HuH-7.5 (cell line): ENCODE measurements at regions not wholly inside any gene's neighbourhood (a gene's known extent, or its start where the extent isn't known, plus 50 kb on each side); places are given as distances from the start of the nearest gene placed in this dataset.
"Not testable (repeated sequence)": the region's sequence is repeated elsewhere in the genome, so short reads cannot be mapped to it uniquely, and the experiment has no call there.

Source experiments
- DNase-seq: peaks from one replicate; pipeline ENCODE4 v3.0.0; 2011; ENCODE audit warnings: low spot score

DNA sequence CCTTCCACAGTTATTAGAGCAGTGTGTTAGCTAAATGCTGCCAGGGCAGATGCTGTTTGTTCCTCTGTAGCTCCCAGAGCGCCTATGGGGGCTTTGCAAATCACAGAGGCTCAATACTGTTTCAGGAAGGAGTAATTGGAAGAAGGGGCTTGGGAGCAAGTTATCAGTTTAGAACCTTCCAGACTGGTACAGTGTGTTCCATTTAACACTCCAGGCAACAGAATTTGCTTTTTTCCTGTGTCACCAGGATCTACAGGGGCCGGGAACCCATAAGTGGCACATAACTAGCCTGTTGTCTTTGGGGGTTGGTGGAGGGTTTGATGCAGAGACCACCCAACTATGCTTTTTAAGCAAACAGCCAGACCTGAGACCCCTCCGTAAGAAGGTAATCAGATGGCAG, 307.3 kb upstream of the KCNN2 start:
- DNase-seq, result no peak

DNA sequence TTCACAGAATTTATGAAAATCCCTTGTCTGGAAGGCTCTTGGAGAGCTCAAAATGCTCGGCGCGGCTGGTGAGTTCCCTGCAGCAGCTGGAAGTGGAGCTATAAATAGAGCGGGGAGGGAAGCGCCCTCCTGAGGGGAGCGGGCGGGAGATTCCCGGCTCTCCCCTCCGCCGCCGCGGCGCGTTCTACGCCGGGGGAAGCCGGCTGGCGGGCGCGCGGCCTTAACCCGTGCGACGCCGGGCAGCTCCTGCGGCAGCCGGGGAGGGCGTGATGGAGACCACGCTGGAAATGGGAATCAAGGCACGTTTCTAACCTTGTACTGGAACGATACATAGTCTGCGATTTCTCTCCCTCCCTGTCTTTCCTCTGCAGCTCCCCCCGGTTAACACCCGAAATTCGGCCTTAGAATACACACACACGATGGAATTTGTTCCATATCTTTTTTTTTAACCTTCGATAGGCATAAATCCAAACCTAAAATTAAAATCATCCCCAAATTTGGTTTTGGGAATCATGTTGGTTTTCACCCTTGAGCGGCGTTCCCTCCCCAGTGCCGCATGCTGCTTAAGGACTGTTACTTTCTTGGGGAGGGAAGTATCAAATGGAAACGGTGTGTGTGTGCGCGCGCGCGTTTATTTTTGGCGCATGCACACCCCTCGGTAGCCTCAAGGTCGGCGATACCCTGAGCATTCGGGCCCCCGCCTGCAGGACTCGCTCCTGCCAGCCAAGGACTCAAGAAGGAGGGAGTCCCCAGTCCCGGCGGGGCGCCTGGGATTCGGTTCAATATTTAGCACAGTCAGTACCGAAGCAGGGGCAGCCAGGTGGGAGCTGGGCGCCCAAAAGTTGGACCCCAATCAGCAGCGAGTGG, 306.3 kb upstream of the KCNN2 start:
- DNase-seq, result no peak

DNA sequence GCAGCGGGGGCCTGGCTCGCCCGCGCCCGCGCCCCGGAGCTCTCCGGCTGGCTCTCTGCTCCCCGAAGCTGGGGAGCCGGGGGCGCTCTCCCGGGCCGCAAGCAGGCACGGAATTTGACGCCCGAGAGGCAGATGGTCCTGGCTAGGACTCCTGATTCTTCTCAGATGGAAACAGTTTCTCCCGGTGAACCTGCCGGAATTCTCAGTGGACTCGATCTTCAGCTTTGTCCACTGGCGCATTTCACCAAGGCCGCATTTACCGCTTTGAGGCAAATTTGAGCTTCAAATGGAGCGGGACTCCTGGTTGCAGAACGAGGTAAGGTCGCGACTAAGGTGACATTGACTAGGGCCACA, 305.7 kb upstream of the KCNN2 start:
- no peak for DNase-seq

DNA sequence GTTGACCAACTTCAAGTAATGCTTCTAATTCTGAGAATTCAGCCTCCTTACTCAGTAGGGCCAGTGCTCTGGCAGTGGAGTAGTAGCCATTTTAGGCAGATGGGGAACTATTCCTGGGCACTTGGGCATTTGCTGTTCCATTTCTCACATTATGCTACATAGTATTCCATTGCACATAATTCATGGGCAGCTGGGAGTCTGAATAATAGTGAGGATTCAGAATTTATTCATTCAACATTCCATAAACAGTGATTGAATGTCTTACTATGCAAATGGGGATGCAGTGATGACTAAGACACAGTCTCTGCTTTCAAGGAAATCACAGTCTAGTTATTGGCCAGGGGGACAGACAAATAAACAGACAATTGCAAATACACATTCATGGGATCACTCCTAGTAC, 301.0 kb upstream of the KCNN2 start:
- DNase-seq, result no peak

DNA sequence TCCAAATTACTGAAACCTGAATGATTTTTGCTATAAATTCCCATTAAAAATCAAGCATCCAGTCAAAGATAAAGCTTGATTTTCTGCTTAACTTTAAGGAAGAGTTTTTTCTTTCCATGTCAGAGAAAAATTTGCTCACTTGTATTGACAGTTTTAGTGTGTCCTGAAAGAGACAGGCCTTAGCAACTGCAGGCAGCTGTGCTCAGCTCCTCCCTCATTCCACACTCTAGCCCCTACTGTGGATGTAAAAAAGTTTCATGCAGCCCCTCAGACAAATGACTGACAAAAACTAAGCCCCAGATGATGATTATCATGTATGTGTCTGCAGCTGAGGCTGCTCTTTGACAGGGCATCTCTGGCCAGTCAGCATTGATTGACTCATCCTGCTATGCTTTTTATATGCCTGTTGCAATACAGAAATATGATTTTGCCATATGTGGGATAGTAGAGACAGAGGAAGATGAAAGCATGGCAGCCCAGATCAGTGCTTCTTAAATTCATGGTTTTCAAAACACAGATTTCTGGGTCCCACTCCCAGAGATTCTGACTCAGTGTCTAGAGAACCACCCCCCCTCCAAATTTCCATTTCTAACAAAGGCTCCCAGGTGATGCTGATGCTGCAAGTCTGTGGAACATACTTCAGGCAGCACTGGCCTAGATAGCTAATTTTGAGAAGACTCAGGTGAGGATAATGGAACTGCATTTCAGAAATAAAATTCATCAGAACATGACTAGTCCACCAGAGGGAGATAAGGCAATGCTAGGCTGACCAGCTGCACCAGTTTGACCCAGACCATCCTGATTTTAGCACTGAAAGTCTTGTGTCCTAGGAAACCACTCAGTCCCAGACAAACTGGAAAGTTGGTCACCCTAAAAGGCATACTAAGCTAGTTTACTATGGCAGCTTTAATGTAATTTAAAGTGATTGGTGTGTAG, 298.7 kb upstream of the KCNN2 start:
- DNase-seq, result no peak

DNA sequence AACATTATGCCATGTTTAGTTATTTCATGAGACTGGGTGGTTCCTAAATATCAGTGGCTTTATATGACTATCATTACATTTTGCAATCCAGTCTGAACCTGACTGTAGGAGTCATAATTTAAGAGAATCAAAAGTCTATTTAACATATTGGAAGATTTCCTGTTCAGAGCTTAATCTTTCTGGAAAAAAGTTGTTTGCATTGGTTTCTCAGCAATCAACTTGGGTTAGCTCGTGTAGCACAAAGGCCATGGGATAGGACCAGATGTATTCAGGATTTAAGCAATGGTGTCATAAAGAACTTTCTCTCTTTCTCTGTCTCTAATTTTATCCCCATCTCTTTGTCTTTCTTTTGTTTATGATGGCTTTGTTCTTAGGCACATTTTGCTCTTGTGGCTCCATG, 296.0 kb upstream of the KCNN2 start:
- no peak for DNase-seq

DNA sequence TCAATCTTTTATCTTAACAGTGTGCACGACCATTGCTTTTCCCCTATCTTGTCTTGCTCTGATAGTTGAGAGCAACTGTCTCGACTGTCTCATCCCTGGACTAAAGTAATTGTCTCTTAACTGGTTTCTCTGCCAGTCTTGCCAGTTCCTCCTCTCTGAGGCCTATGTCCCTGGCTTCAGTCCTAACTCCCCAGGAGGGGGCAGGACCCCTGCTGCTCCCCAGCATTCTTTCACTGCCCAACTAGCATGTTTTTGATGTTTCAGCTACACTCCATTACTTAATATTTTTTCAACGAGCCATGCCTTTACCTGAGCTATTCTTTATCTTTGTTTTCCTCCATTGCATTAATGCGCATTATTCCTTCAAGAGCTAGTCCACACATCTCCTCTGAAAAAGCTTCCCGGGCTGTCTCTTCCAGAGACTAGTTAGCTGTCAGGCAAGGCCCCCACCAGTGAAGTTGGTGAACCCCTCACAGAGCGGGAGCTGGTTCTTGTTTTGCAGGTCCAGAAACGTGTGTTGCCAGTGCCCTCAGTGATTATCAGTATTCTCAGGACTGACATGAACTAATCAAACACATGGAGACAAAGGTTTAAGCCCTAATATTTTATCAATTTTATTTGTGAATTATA, 291.7 kb upstream of the KCNN2 start:
- no peak for DNase-seq

DNA sequence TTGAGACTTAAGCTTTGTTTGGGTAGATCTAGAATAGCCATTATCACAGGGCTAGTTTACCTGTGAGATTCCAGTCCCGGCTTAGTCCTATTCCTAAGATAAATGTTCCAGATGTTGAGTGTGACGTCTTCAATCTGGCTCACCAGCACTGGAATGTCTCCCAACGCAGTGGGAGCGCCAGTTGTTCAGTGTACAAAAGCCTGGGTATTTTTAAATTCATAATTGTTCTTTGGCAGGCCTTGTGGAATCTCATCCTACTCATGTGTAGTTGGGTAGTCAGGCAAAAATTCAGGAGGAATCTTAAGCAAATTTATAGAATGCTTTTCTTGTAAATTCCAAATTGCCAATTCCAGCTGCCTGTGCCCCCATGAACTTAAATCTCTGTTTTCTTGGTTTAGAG, 272.6 kb upstream of the KCNN2 start:
- no peak for DNase-seq

DNA sequence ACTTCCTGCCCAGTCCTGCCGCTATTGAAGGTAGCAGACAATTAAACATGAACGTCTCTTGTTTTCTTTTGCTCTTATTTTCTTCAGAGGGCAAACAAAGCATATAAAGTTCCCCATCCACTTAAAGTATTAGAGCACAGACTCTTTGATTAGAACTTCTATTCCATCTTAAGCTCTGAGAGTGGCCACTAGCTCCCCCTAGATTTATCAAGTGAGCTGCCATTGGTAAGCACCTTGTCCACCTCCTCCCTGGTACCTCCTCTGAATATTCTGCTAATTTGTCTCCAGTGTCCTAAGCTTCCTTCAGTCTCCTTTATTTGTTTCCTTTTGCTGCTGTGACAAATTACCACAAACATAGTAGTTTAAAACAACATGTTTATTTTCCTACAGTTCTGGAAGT, 264.3 kb upstream of the KCNN2 start:
- no peak for DNase-seq

DNA sequence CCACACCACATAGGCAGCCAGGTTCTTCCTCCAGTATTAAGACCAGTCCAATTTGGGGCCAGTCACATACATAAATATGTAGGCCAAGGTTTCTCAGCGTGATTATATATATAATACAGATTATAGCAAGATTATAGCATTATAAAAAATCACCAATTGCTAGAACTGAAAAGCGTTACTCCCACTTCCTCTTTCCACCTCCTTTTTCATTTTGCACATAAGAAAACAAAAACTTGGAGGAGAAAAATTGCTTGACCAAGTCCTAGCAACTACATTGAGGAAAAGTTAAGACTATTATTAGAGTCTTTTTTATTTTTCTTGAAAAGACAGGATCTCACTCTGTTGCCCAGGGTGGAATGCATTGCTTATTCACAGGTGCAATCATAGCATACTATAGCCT, 262.7 kb upstream of the KCNN2 start:
- no peak for DNase-seq

DNA sequence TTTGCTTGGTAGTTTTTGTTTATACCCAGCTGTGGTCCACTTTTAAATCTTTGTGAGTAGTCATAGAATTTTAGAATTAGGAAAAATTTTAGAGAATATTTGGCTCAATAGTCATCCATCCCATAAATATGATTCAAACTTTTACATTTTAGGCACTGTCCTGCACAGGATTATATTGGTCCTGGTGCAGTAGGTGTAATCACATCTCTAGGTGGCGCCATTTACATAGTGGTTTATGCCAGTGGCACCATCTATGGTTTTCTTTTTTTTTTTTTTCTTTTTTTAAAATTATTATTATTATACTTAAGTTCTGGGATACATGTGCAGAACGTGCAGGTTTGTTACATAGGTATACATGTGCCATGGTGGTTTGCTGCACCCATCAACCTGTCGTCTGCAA, 260.7 kb upstream of the KCNN2 start:
- DNase-seq, result no peak

DNA sequence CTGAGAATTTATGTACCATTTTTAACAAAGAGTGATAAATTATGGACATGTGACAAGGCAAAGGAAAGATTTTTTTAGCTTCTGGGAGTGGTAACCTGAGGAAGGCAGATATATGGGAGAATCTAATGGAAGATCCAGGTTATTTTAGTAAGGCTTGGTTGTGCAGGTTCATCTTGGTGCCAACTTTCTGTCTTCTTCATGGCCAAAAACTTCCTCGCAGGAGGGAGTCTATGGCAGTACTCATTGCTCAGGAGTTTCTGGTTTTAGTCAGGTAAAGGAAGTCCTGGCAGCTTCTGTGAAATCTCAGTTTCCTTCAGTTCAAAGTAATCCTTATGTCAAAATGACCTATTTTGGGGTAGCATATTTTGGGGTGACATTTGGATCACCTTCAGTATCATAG, 248.3 kb upstream of the KCNN2 start:
- DNase-seq, result no peak

DNA sequence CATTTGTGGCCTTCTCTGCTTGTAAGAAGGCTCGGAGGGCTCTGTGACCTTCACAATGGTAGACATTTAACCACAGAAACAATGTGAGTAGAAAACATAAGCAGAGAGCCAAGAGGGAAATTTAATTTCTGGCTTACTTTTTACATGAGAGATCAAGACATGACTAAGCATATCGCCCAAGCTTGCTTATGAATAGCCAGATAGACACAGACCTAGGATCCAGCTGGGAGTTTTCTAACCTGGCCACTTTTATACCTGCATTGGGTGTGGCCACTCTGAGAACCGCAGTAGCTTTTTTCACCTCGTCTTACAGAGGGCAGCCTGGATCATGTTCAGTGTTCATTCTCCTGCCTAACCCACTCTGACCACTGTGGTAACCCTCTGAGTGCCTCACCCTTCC, 244.9 kb upstream of the KCNN2 start:
- no peak for DNase-seq

DNA sequence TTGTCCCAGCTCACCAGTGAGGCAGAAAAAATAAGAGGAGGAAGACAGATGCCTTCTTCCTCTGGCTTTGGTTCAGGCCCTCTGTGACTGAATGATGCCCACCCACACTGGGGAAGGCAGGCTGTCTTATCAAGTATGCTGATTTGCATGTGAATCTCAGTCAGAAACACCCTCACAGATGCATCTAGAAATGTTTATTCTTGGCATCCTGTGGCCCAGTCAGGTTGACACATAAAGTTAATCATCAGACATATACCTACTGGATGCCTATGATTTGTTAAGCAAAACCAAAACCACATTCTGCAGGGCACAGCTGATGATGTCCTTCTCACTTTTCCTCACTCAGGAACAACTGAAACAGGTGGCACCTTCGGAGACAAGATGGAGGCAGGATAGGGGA, 243.4 kb upstream of the KCNN2 start:
- DNase-seq, result no peak

DNA sequence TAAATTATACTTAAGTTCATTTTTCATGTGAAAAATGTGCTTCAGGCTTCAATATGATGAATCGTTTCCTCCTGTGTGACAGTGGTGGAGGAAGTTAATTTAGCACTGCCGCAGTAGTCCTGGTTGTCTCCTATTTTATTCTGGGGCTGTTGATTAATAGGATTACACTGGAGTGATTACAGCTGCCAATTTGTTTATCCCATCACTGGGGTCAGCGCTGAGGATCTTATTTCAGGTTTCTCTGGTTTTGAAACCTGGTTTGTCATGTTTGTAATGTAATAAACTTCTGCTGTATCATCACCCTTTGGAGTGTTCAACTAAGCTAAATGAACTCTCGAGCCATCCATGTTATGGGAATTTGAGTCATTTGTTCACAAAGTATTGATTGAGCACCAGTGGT, 241.7 kb upstream of the KCNN2 start:
- DNase-seq, result no peak

DNA sequence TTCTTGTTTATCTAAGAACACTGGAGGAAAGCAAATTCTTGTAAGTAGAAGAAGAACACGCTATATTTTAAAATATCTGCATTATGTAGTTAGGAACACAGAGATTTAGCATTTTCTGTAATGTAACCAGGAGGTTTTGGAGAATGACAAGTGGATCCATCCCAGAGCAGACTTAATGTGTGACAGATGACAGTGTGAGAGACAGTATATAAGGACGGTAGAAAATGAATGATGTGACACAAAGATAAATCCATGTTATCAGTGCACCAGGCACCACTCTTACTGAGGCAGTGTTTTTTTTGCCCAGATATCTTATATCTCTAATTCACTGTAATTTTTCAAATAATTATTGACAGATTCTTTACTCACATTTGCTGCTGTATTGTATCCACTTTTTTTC, 239.0 kb upstream of the KCNN2 start:
- no peak for DNase-seq

DNA sequence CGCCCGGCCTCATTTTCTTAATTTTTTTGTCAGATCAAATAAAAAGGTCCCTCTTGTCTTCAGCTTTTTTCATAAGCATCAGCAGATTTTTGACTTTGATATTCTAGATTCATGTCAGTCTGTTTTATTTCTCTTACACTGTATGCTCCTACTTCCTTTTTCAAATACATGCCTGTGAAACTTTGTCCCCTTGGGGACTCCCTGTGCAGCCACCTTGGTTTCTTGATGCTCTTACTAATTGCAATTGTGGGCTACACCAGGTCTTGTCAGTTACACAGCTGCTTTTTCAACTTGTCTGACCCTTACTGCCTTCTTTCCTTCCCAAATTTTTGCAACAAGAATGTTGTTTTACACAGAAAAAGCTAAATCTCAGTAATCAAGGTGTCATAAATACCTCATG, 238.2 kb upstream of the KCNN2 start:
- no peak for DNase-seq

DNA sequence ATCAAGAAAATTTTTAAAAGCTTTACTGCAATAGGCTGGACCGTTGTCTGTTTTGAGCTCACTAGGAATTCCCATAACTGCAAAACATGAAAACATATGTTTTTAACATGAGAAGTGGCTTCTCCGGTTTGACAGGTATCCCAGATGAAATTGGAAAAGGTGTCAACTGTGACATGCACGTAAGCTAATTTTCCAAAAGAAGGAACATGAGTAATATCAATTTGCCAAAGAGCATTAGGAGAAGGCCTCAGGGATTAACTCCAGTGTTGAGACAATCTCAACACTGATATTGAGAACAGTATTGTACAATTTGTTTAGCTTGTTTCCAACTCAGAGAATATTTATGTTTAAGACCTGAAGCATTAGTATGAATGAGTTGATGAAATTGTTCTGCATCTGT, 215.5 kb upstream of the KCNN2 start:
- DNase-seq, result no peak

DNA sequence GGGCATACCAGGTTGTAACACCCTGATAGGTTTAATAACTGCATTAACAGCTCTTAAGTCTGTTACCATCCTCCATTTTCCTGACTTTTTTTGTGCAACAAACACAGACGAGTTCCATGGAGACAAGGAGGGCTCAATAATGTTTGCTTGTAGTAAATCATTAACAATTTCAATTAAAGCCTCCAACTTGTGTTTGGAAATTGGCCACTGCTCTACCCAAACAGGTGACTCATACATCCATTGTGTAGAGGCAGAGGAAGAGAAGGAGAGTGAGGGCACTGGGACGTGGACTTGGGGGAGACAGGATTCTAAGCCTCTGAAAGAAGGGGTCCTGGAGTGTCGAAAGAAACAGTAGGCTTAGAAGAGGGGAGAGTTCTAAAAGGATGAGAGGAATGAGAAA, 213.6 kb upstream of the KCNN2 start:
- DNase-seq, result no peak

DNA sequence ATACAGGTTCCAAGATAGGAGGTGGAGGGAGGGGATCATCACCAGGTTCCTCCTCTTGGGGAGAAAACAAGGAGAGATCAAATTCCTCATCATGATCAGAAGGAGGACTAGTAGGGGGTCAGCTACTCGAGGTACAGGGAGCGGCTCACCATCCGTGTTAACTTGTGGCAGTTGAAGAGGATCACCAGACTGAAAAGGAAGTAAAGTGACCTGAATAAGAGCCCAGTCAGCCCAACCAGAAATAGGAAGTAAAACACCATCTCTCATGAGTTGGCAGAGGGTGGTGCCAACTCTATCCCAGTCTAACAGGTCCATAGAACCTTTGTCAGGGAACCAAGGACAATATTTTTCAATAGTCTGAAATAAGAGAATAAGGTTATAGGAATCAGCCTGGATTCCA, 213.1 kb upstream of the KCNN2 start:
- DNase-seq, result not testable (repeated sequence)

DNA sequence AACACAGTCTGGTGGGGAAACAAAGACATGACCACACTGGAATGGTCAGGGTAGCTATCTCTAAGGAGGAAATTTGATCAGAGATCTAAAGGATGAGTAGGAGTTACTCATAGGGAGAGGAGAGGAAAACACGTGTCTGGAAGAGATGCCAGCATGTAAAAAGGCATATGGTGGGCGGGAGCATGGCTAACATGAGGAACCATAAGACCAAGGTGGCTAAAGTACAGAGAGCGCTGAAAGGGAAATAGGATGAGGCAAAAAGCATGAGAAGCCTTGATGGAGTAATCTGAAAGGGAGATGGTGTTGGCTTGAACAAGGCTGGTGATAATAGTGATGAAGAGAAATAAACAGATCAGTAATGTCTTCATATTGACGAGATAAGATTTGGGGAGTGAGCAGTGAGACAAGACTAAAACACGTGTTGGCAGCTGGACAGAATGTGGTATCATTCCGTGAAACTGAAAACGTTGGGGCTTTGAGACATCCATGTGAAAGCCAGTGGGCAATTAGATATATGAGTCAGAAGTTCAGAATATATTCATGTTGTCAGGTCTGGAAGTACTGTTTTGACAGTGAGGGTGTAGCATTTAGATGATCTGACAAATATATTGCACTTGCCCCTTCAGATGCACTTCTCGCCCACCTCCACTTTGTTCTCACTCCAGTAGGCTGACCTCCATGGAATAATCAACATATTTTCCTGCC, 209.1 kb upstream of the KCNN2 start:
- no peak for DNase-seq

DNA sequence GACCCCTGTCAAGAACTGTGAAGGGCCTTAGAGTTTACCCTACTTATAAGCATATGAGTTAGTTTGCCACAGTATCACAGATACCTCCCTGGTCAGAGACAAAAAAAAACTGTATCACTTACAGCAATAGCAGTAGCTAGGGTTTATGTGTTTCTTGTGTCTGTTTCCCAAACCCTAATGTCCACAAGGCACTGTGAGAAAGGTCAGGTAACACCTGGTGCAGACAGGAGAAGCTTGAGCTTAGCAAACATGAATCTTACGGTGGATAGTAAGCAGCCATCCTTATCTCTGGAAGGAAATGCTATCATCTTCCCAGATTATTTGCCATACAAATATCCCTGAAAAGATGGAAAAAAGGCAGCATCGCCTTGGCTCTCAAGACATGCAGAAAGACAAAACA, 208.5 kb upstream of the KCNN2 start:
- DNase-seq, result no peak
